GM12878 (cell line): ENCODE measurements at regions not wholly inside any gene's neighbourhood (a gene's known extent, or its start where the extent isn't known, plus 50 kb on each side); places are given as distances from the start of the nearest gene placed in this dataset.

Source experiments
- ATAC-seq: fragments of 200-7000 bp; cut with Tn5 transposase; 3 replicates; pipeline ENCODE4 v1.9.1; 2020; ENCODE audit warnings: mild to moderate bottlenecking, moderate library complexity
- BruUV-seq: library from RNA; stranded (reverse); fragments of 400-500 nt; replicated peaks from 2 replicates; lab custom pipeline; 2021; lab: Mats Ljungman, UMichigan
- CTCF ChIA-PET: fragments of 300-600 bp; sonication (Branson Sonifier 250); formaldehyde crosslinking; extraction: SDS; loops from one replicate; lab custom pipeline; 2021; ENCODE audit warnings: inconsistent platforms; lab: Yijun Ruan, JAX
- POLR2A ChIA-PET: fragments of 350-600 bp; formaldehyde crosslinking; extraction: SDS; loops from one replicate; lab custom pipeline; 2021; ENCODE audit warnings: inconsistent platforms; lab: Charles Lee
- RAD21 ChIA-PET: fragments of 300-600 bp; sonication (Branson Sonifier 250); formaldehyde crosslinking; loops from one replicate; lab custom pipeline; 2023; ENCODE audit warnings: antibody characterized with exemption; ENCODE audit not compliant: unreplicated experiment; lab: Charles Lee
- SMC1A ChIA-PET: fragments of 300-600 bp; sonication (Branson Sonifier 250); formaldehyde crosslinking; loops from one replicate; lab custom pipeline; 2023; ENCODE audit not compliant: unreplicated experiment, uncharacterized antibody; lab: Charles Lee
- DNase-seq: peaks from one replicate; pipeline ENCODE4 v3.0.0-alpha.2; 2011; ENCODE audit warnings: low read depth, low spot score
- FAIRE-seq: peaks from 3 replicates; lab custom pipeline; 2011; peaks lifted over from hg19 to GRCh38; lab: Jason Lieb, UNC
- H2AFZ ChIP-seq: 2 replicates; pipeline ENCODE4 v1.6.0; 2011; ENCODE audit warnings: low read depth, low read length, control low read depth; ENCODE audit not compliant: control insufficient read depth
- H3K27ac ChIP-seq: 2 replicates; pipeline ENCODE4 v1.5.1; 2011; ENCODE audit warnings: control low read depth; ENCODE audit not compliant: control insufficient read depth, insufficient read depth
- H3K27me3 ChIP-seq, 2 experiments: replicated peaks in 1 of 2; 2 replicates each; pipeline versions ENCODE4 v1.6.0 to v1.6.1; 2011; ENCODE audit warnings: low read length in 1 of 2; ENCODE audit not compliant: control insufficient read depth in 2 of 2, insufficient read depth in 2 of 2
- H3K36me3 ChIP-seq, 2 experiments: 2 replicates each; pipeline ENCODE4 v1.5.1; 2011; ENCODE audit warnings: low read length in 1 of 2; ENCODE audit not compliant: control insufficient read depth in 2 of 2, insufficient read depth in 2 of 2
- H3K4me1 ChIP-seq: 2 replicates; pipeline ENCODE4 v1.6.1; 2011; ENCODE audit warnings: mild to moderate bottlenecking, low read length, moderate library complexity, mixed read lengths; ENCODE audit not compliant: control insufficient read depth, insufficient read depth
- H3K4me2 ChIP-seq: 2 replicates; pipeline ENCODE4 v1.6.0; 2011; ENCODE audit warnings: control low read depth; ENCODE audit not compliant: control insufficient read depth, insufficient read depth
- H3K4me3 ChIP-seq: fragments of 200-600 bp; sonication (generic); 2 replicates; pipeline ENCODE4 v1.5.1; 2016
- H3K79me2 ChIP-seq: 2 replicates; pipeline ENCODE4 v1.6.0; 2011; ENCODE audit warnings: low read length; ENCODE audit not compliant: control insufficient read depth, insufficient read depth
- H3K9ac ChIP-seq: 2 replicates; pipeline ENCODE4 v1.8.0; 2011; ENCODE audit warnings: low read length, control low read depth, mixed read lengths; ENCODE audit not compliant: control insufficient read depth, insufficient read depth
- H3K9me3 ChIP-seq: replicated peaks from 3 replicates; pipeline ENCODE4 v1.5.1; 2011; ENCODE audit warnings: mild to moderate bottlenecking, low read length; ENCODE audit not compliant: control insufficient read depth, insufficient read depth
- H4K20me1 ChIP-seq: 2 replicates; pipeline ENCODE4 v1.6.0; 2011; ENCODE audit not compliant: control insufficient read depth, insufficient read depth
- ASH2L ChIP-seq: fragments of 300-600, 200-600 bp; sonication (generic); IDR thresholded peaks from 2 replicates; pipeline ENCODE4 v1.6.1; 2017; ENCODE audit warnings: low read depth, mild to moderate bottlenecking, borderline replicate concordance
- ATF7 ChIP-seq: fragments of 450-650 bp; IDR thresholded peaks from 2 replicates; pipeline ENCODE4 v1.6.1; 2016; ENCODE audit warnings: low read depth, mild to moderate bottlenecking
- BCL11A ChIP-seq: IDR thresholded peaks from 2 replicates; pipeline ENCODE4 v1.6.1; 2011; ENCODE audit warnings: low read depth, low read length
- CBX3 ChIP-seq: fragments of 200-600 bp; sonication (generic); IDR thresholded peaks from 2 replicates; pipeline ENCODE4 v1.6.1; 2016; ENCODE audit warnings: low read depth, borderline replicate concordance
- IKZF1 ChIP-seq: fragments of 450-650 bp; conservative IDR thresholded peaks from 2 replicates; pipeline ENCODE4 v1.6.1; 2017; ENCODE audit warnings: antibody characterized with exemption, mild to moderate bottlenecking
- NFIC ChIP-seq: IDR thresholded peaks from 2 replicates; pipeline ENCODE4 v1.6.1; 2012; ENCODE audit warnings: low read depth, mild to moderate bottlenecking, inconsistent platforms, low read length, moderate library complexity
- POLR2AphosphoS5 ChIP-seq: IDR thresholded peaks from 2 replicates; pipeline ENCODE4 v1.6.1; 2011; ENCODE audit warnings: mild to moderate bottlenecking, low read length, inconsistent platforms
- POU2F2 ChIP-seq: IDR thresholded peaks from 3 replicates; pipeline ENCODE4 v1.6.1; 2011; ENCODE audit warnings: low read depth, mild to moderate bottlenecking, low read length, borderline replicate concordance
- PRDM15 ChIP-seq: fragments of 450-650 bp; formaldehyde crosslinking; IDR thresholded peaks from 2 replicates; pipeline ENCODE4 v1.4.0; 2020; ENCODE audit warnings: mild to moderate bottlenecking, moderate library complexity
- RAD21 ChIP-seq: IDR thresholded peaks from 2 replicates; pipeline ENCODE4 v1.6.1; 2011; ENCODE audit warnings: mild to moderate bottlenecking, low read depth, low read length, moderate library complexity; ENCODE audit not compliant: insufficient read depth
- REST ChIP-seq: IDR thresholded peaks from 2 replicates; pipeline ENCODE4 v1.6.1; 2012; ENCODE audit warnings: mild to moderate bottlenecking, low read depth, low read length
- SKIL ChIP-seq: fragments of 450-650 bp; IDR thresholded peaks from 2 replicates; pipeline ENCODE4 v1.6.1; 2017; ENCODE audit warnings: mild to moderate bottlenecking, low read depth, inconsistent platforms; ENCODE audit not compliant: poor library complexity, severe bottlenecking
- TARDBP ChIP-seq: IDR thresholded peaks from 2 replicates; pipeline ENCODE4 v1.6.1; 2016; ENCODE audit warnings: borderline replicate concordance
- YBX1 ChIP-seq: fragments of 450-650 bp; IDR thresholded peaks from 2 replicates; pipeline ENCODE4 v1.6.1; 2016; ENCODE audit warnings: antibody characterized with exemption
- WGBS: methylation state at CpG from one replicate; pipeline ENCODE4 v1.1.6; 2016; ENCODE audit warnings: low lambda C conversion rate; ENCODE audit not compliant: insufficient replicate concordance, insufficient coverage; ENCODE audit errors: missing lambda C conversion rate; 5-methylcytosine and 5-hydroxymethylcytosine counted together
- in situ Hi-C: fragments of 300-500 bp; cut with MboI; formaldehyde crosslinking; loops from 9 replicates; pipeline ENCODE4 v1.14.3; 2018; ENCODE audit warnings: mixed read lengths
- intact Hi-C: fragments of 100-400 bp; cut with micrococcal nuclease; formaldehyde crosslinking; loops from one replicate; pipeline ENCODE4 v1.14.2; 2022; ENCODE audit not compliant: unreplicated experiment
- TF ChIP-seq, protein P1 (sequence below): IDR thresholded peaks from 2 replicates; pipeline ENCODE4 v1.6.1; 2012; ENCODE audit warnings: low read depth, low read length, improper control_type of control experiment

- no peak for TF ChIP-seq SKIL
- TF ChIP-seq RAD21, result peak; percentile 29; the same call in 1 of the 2 replicates
- no peak for TF ChIP-seq ATF7
- no peak for TF ChIP-seq PRDM15 (CRISPR knock-in tag)
- no peak for TF ChIP-seq BCL11A
- no peak for TF ChIP-seq NFIC
- TF ChIP-seq, protein P1, sequence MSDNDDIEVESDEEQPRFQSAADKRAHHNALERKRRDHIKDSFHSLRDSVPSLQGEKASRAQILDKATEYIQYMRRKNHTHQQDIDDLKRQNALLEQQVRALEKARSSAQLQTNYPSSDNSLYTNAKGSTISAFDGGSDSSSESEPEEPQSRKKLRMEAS, result no peak
These were observed 68.2 kb upstream of the TAF1L start (continued) for GRCh38 chr9:32703635-32704034.

- intact Hi-C loops (loop anchor here (5.0 kb wide), 1 partner anchor 117 kb away; no protein-coding TSS in a partner anchor), in situ Hi-C loops (no loop called here)
- SMC1A ChIA-PET, result no interaction called here
- no peak for ATAC-seq
- no TSS peak for BruUV-seq
- FAIRE-seq, result no peak
- 0% methylated on average over 2 of the region's 2 CpGs for WGBS
- Histone ChIP-seq H4K20me1 (no peaks in the 10 kb centered on the region), H3K4me1 (no peaks in the 10 kb centered on the region), H3K4me3 (no peak overlapping the region), H2AFZ (no peak overlapping the region), H3K79me2 (no peaks in the 10 kb centered on the region), H3K9ac (no peak overlapping the region), H3K9me3 (no peaks in the 10 kb centered on the region), H3K27me3 (no peaks in the 10 kb centered on the region; a peak in 1 of 4 replicates), H3K27ac (no peak overlapping the region), H3K4me2 (no peak overlapping the region), H3K36me3 (no peaks in the 10 kb centered on the region)
- CTCF ChIA-PET, result no interaction called here
- DNase-seq, result no peak
- RAD21 ChIA-PET, result no interaction called here
- POLR2A ChIA-PET, result no interaction called here
- TF ChIP-seq TARDBP, result no peak
- TF ChIP-seq POLR2AphosphoS5, result no peak
- TF ChIP-seq IKZF1, result no peak
- no peak for TF ChIP-seq YBX1
- no peak for TF ChIP-seq REST
- TF ChIP-seq ASH2L, result no peak
- TF ChIP-seq CBX3, result no peak
- no peak for TF ChIP-seq POU2F2
These were observed 68.9 kb upstream of the TAF1L start for GRCh38 chr9:32704343-32704742.
